ENCODE measurements at regions not wholly inside any gene's neighbourhood (a gene's known extent, or its start where the extent isn't known, plus 50 kb on each side); places are given as distances from the start of the nearest gene placed in this dataset.

GRCh38 chr5:143501310-143502044, 98.0 kb upstream of the NR3C1 start:
- Histone ChIP-seq H3K27ac (ENCODE audit: low read depth, low read length) (no peak overlapping the region), H3K4me1 (ENCODE audit: insufficient read depth, low read length) (no peaks in the 10 kb centered on the region), H3K4me3 (ENCODE audit: low read length in 2 of 2) (no peak overlapping the region), H3K27me3 (ENCODE audit: insufficient read depth, low read length) (no peaks in the 10 kb centered on the region), H3K36me3 (ENCODE audit: insufficient read depth, low read length) (no peaks in the 10 kb centered on the region), H3K9me3 (ENCODE audit: control insufficient read depth in 1 of 2, low read length in 2 of 2) (no peaks in the 10 kb centered on the region)
- CTCF ChIA-PET (ENCODE audit: partially characterized antibody): no interaction called here
- intact Hi-C loops (cut with micrococcal nuclease): no loop called here
- POLR2A ChIA-PET (ENCODE audit: partially characterized antibody): interaction anchor here (1.0 kb wide), 1 partner anchor 98 kb away, joined by 3 read pairs; the partner anchor contains the start of gene NR3C1
- Mint-ChIP-seq H3K36me3 (no peaks in the 10 kb centered on the region), H3K9me3 (peaks cover 0 to 8% (median 2%) of the 10 kb centered on the region in 8 donors), H3K4me1 (no peaks in the 10 kb centered on the region), H3K27ac (no peak overlapping the region), H3K27me3 (no peaks in the 10 kb centered on the region), H3K4me3 (no peak overlapping the region)
- no peak for DNase-seq

- Mint-ChIP-seq H3K9me3 (no peaks in the 10 kb centered on the region), H3K27me3 (no peaks in the 10 kb centered on the region), H3K36me3 (no peaks in the 10 kb centered on the region), H3K4me1 (no peaks in the 10 kb centered on the region), H3K27ac (no peak overlapping the region), H3K4me3 (no peak overlapping the region)
- Histone ChIP-seq H3K36me3 (ENCODE audit: insufficient read depth, low read length) (no peaks in the 10 kb centered on the region), H3K4me1 (ENCODE audit: insufficient read depth, low read length) (no peaks in the 10 kb centered on the region), H3K27ac (ENCODE audit: low read depth, low read length) (no peak overlapping the region), H3K9me3 (ENCODE audit: control insufficient read depth in 1 of 2, low read length in 2 of 2) (no peaks in the 10 kb centered on the region), H3K4me3 (ENCODE audit: low read length in 2 of 2) (no peak overlapping the region), H3K27me3 (ENCODE audit: insufficient read depth, low read length) (no peaks in the 10 kb centered on the region)
- POLR2A ChIA-PET (ENCODE audit: partially characterized antibody): no interaction called here
- intact Hi-C loops (cut with micrococcal nuclease): no loop called here
- DNase-seq: no peak
- CTCF ChIA-PET (ENCODE audit: partially characterized antibody): no interaction called here
Observed at GRCh38 chr5:143499480-143500114, 96.1 kb upstream of the NR3C1 start.

- no peaks in the 10 kb centered on the region for H3K9me3 Mint-ChIP-seq
- Histone ChIP-seq H3K4me3 (ENCODE audit: low read length in 2 of 2) (no peak overlapping the region), H3K27ac (ENCODE audit: low read depth, low read length) (no peak overlapping the region), H3K27me3 (ENCODE audit: insufficient read depth, low read length) (no peaks in the 10 kb centered on the region), H3K36me3 (ENCODE audit: insufficient read depth, low read length) (no peaks in the 10 kb centered on the region), H3K4me1 (ENCODE audit: insufficient read depth, low read length) (no peaks in the 10 kb centered on the region), H3K9me3 (ENCODE audit: control insufficient read depth in 1 of 2, low read length in 2 of 2) (no peaks in the 10 kb centered on the region)
- no peaks in the 10 kb centered on the region for H3K36me3 Mint-ChIP-seq
- intact Hi-C loops (cut with micrococcal nuclease): no loop called here
- H3K4me1 Mint-ChIP-seq: no peaks in the 10 kb centered on the region
- POLR2A ChIA-PET (ENCODE audit: partially characterized antibody): no interaction called here
- no peak overlapping the region for H3K27ac Mint-ChIP-seq
- no peak overlapping the region for H3K4me3 Mint-ChIP-seq
- H3K27me3 Mint-ChIP-seq: no peaks in the 10 kb centered on the region
- DNase-seq: no peak
- CTCF ChIA-PET (ENCODE audit: partially characterized antibody): no interaction called here
Observed at GRCh38 chr5:143498821-143499220, 95.3 kb upstream of the NR3C1 start.

- Mint-ChIP-seq H3K27me3 (no peaks in the 10 kb centered on the region), H3K36me3 (no peaks in the 10 kb centered on the region), H3K4me3 (no peak overlapping the region), H3K27ac (no peak overlapping the region), H3K4me1 (no peaks in the 10 kb centered on the region), H3K9me3 (no peaks in the 10 kb centered on the region)
- no peak for DNase-seq
- intact Hi-C loops (cut with micrococcal nuclease): no loop called here
- no peaks in the 10 kb centered on the region for H3K36me3 ChIP-seq (ENCODE audit: insufficient read depth, low read length)
- CTCF ChIA-PET (ENCODE audit: partially characterized antibody): no interaction called here
- no peaks in the 10 kb centered on the region for H3K9me3 ChIP-seq (ENCODE audit: control insufficient read depth in 1 of 2, low read length in 2 of 2)
- no peak overlapping the region for H3K27ac ChIP-seq (ENCODE audit: low read depth, low read length)
- no peaks in the 10 kb centered on the region for H3K4me1 ChIP-seq (ENCODE audit: insufficient read depth, low read length)
- POLR2A ChIA-PET (ENCODE audit: partially characterized antibody): no interaction called here
- no peaks in the 10 kb centered on the region for H3K27me3 ChIP-seq (ENCODE audit: insufficient read depth, low read length)
- no peak overlapping the region for H3K4me3 ChIP-seq (ENCODE audit: low read length in 2 of 2)
Observed at GRCh38 chr5:143497749-143498148, 94.3 kb upstream of the NR3C1 start.

- no peaks in the 10 kb centered on the region for H3K9me3 Mint-ChIP-seq
- Histone ChIP-seq H3K27me3 (ENCODE audit: insufficient read depth, low read length) (no peaks in the 10 kb centered on the region), H3K27ac (ENCODE audit: low read depth, low read length) (no peak overlapping the region), H3K9me3 (ENCODE audit: control insufficient read depth in 1 of 2, low read length in 2 of 2) (no peaks in the 10 kb centered on the region), H3K36me3 (ENCODE audit: insufficient read depth, low read length) (no peaks in the 10 kb centered on the region), H3K4me3 (ENCODE audit: low read length in 2 of 2) (no peak overlapping the region), H3K4me1 (ENCODE audit: insufficient read depth, low read length) (no peaks in the 10 kb centered on the region)
- no peak for DNase-seq
- no peak overlapping the region for H3K27ac Mint-ChIP-seq
- no peaks in the 10 kb centered on the region for H3K4me1 Mint-ChIP-seq
- intact Hi-C loops (cut with micrococcal nuclease): no loop called here
- H3K36me3 Mint-ChIP-seq: no peaks in the 10 kb centered on the region
- CTCF ChIA-PET (ENCODE audit: partially characterized antibody): no interaction called here
- POLR2A ChIA-PET (ENCODE audit: partially characterized antibody): no interaction called here
- H3K27me3 Mint-ChIP-seq: no peaks in the 10 kb centered on the region
- H3K4me3 Mint-ChIP-seq: no peak overlapping the region
Observed at GRCh38 chr5:143496943-143497342, 93.5 kb upstream of the NR3C1 start.

- no peaks in the 10 kb centered on the region for H3K36me3 ChIP-seq (ENCODE audit: insufficient read depth, low read length)
- no peak overlapping the region for H3K27ac ChIP-seq (ENCODE audit: low read depth, low read length)
- Mint-ChIP-seq H3K36me3 (no peaks in the 10 kb centered on the region), H3K4me3 (no peak overlapping the region), H3K9me3 (no peaks in the 10 kb centered on the region), H3K27ac (no peak overlapping the region), H3K4me1 (no peaks in the 10 kb centered on the region), H3K27me3 (no peaks in the 10 kb centered on the region)
- DNase-seq: no peak
- H3K9me3 ChIP-seq (ENCODE audit: control insufficient read depth in 1 of 2, low read length in 2 of 2): no peaks in the 10 kb centered on the region
- H3K27me3 ChIP-seq (ENCODE audit: insufficient read depth, low read length): no peaks in the 10 kb centered on the region
- intact Hi-C loops (cut with micrococcal nuclease): no loop called here
- H3K4me3 ChIP-seq (ENCODE audit: low read length in 2 of 2): no peak overlapping the region
- POLR2A ChIA-PET (ENCODE audit: partially characterized antibody): no interaction called here
- CTCF ChIA-PET (ENCODE audit: partially characterized antibody): no interaction called here
- H3K4me1 ChIP-seq (ENCODE audit: insufficient read depth, low read length): no peaks in the 10 kb centered on the region
Observed at GRCh38 chr5:143495821-143496275, 92.4 kb upstream of the NR3C1 start.

- Mint-ChIP-seq H3K4me1 (no peaks in the 10 kb centered on the region), H3K4me3 (no peak overlapping the region), H3K9me3 (no peaks in the 10 kb centered on the region), H3K27me3 (no peaks in the 10 kb centered on the region), H3K27ac (no peak overlapping the region), H3K36me3 (no peaks in the 10 kb centered on the region)
- H3K36me3 ChIP-seq (ENCODE audit: insufficient read depth, low read length): no peaks in the 10 kb centered on the region
- H3K9me3 ChIP-seq (ENCODE audit: control insufficient read depth in 1 of 2, low read length in 2 of 2): no peaks in the 10 kb centered on the region
- no peaks in the 10 kb centered on the region for H3K27me3 ChIP-seq (ENCODE audit: insufficient read depth, low read length)
- no peaks in the 10 kb centered on the region for H3K4me1 ChIP-seq (ENCODE audit: insufficient read depth, low read length)
- CTCF ChIA-PET (ENCODE audit: partially characterized antibody): no interaction called here
- POLR2A ChIA-PET (ENCODE audit: partially characterized antibody): no interaction called here
- H3K4me3 ChIP-seq (ENCODE audit: low read length in 2 of 2): no peak overlapping the region
- intact Hi-C loops (cut with micrococcal nuclease): no loop called here
- DNase-seq: no peak
- no peak overlapping the region for H3K27ac ChIP-seq (ENCODE audit: low read depth, low read length)
Observed at GRCh38 chr5:143495110-143495509, 91.6 kb upstream of the NR3C1 start.

All from CD4-positive, alpha-beta memory T cell (primary cell).